T1000 (cell line): ENCODE measurements at regions not wholly inside any gene's neighbourhood (a gene's known extent, or its start where the extent isn't known, plus 50 kb on each side); places are given as distances from the start of the nearest gene placed in this dataset.
"Not testable (repeated sequence)": the region's sequence is repeated elsewhere in the genome, so short reads cannot be mapped to it uniquely, and the experiment has no call there.

Experiments
- DNase-seq: peaks from one replicate; lab custom pipeline; 2025; ENCODE audit warnings: mixed read lengths; lab: John Stamatoyannopoulos, UW

GRCh38 chr14:58730792-58731464 is 93.2 kb downstream of the DACT1 start:
- no peak for DNase-seq

GRCh38 chr14:58731465-58732293 is 93.9 kb downstream of the DACT1 start:
- peak; percentile 57 for DNase-seq

- DNase-seq: no peak
Observed at GRCh38 chr14:58732387-58732786, 94.6 kb downstream of the DACT1 start.

- DNase-seq: no peak
Observed at GRCh38 chr14:58733451-58734208, 95.9 kb downstream of the DACT1 start.

- no peak for DNase-seq
Observed at GRCh38 chr14:58735596-58735995, 97.8 kb downstream of the DACT1 start.

GRCh38 chr14:58736606-58737005 is 98.8 kb downstream of the DACT1 start:
- no peak for DNase-seq

GRCh38 chr14:58737511-58737910 is 99.7 kb downstream of the DACT1 start:
- no peak for DNase-seq

GRCh38 chr14:58738189-58738836 is 100.6 kb downstream of the DACT1 start:
- DNase-seq: peak; percentile 16

GRCh38 chr14:58738876-58739275 is 101.1 kb downstream of the DACT1 start:
- DNase-seq: no peak

- no peak for DNase-seq
Observed at GRCh38 chr14:58739674-58740073, 101.9 kb downstream of the DACT1 start.

GRCh38 chr14:58740379-58740935 is 102.7 kb downstream of the DACT1 start:
- DNase-seq: no peak

GRCh38 chr14:58744801-58745394 is 107.1 kb downstream of the DACT1 start:
- no peak for DNase-seq

- no peak for DNase-seq
Observed at GRCh38 chr14:58746261-58746660, 108.5 kb downstream of the DACT1 start.

GRCh38 chr14:58746701-58747100 is 108.9 kb downstream of the DACT1 start:
- no peak for DNase-seq

GRCh38 chr14:58747181-58747580 is 109.4 kb downstream of the DACT1 start:
- DNase-seq: peak; percentile 59

- not testable (repeated sequence) for DNase-seq
Observed at GRCh38 chr14:58748251-58748650, 110.5 kb downstream of the DACT1 start.

GRCh38 chr14:58749066-58749669 is 111.4 kb downstream of the DACT1 start:
- DNase-seq: peak; percentile 81

- DNase-seq: no peak
Observed at GRCh38 chr14:58750321-58751269, 112.8 kb downstream of the DACT1 start.

- DNase-seq: no peak
Observed at GRCh38 chr14:58751788-58752187, 114.0 kb downstream of the DACT1 start.

GRCh38 chr14:58752289-58752688 is 114.5 kb downstream of the DACT1 start:
- no peak for DNase-seq
